A549 (cell line): ENCODE measurements at regions not wholly inside any gene's neighbourhood (a gene's known extent, or its start where the extent isn't known, plus 50 kb on each side); places are given as distances from the start of the nearest gene placed in this dataset.

ENCODE experiments used
- ATAC-seq, 2 experiments: fragments of 200-7000 bp in 1 of 2; fragments of >200 bp in 1 of 2; cut with Nextera tagmentation in 1 of 2; cut with Tn5 transposase in 1 of 2; 3 replicates each; pipeline versions ENCODE4 v1.8.0 to v1.9.1; 2018 to 2020; ENCODE audit warnings: mild to moderate bottlenecking in 1 of 2, moderate library complexity in 1 of 2
- CTCF ChIA-PET: fragments of 300-600 bp; sonication (Branson Sonifier 250); formaldehyde crosslinking; extraction: SDS; loops from one replicate; lab custom pipeline; 2021; ENCODE audit warnings: antibody characterized with exemption, inconsistent platforms; lab: Yijun Ruan, JAX
- POLR2A ChIA-PET: fragments of 350-600 bp; formaldehyde crosslinking; extraction: SDS; loops from one replicate; lab custom pipeline; 2021; ENCODE audit warnings: antibody characterized with exemption, inconsistent platforms; lab: Yijun Ruan, JAX
- DNase-seq, 2 experiments: peaks; one replicate each; pipeline versions ENCODE4 v3.0.0 to v3.0.0-alpha.2; 2011 to 2016; ENCODE audit warnings: low read depth in 1 of 2, low spot score in 1 of 2
- FAIRE-seq: peaks from 2 replicates; lab custom pipeline; 2011; peaks lifted over from hg19 to GRCh38; lab: Jason Lieb, UNC
- H3K27ac ChIP-seq, 2 experiments: fragments of >200 bp; sonication (Bioruptor Twin); formaldehyde crosslinking; 3 replicates each; pipeline ENCODE4 v1.5.1; 2016 to 2017
- H3K4me1 ChIP-seq: fragments of >200 bp; sonication (Bioruptor Twin); formaldehyde crosslinking; 3 replicates; pipeline ENCODE4 v1.6.1; 2016
- H3K4me2 ChIP-seq: fragments of >200 bp; sonication (Bioruptor Twin); formaldehyde crosslinking; 3 replicates; pipeline ENCODE4 v1.6.1; 2016
- H3K4me3 ChIP-seq: fragments of >200 bp; sonication (Bioruptor Twin); formaldehyde crosslinking; 3 replicates; pipeline ENCODE4 v1.5.1; 2016
- H3K9me3 ChIP-seq: fragments of >200 bp; sonication (Bioruptor Twin); formaldehyde crosslinking; 3 replicates; pipeline ENCODE4 v1.6.1; 2016
- BHLHE40 ChIP-seq: IDR thresholded peaks from 2 replicates; pipeline ENCODE4 v1.6.1; 2012; ENCODE audit warnings: low read depth, low read length, inconsistent platforms
- CBX2 ChIP-seq: fragments of 200-600 bp; sonication (generic); IDR thresholded peaks from 2 replicates; pipeline ENCODE4 v1.6.1; 2016; ENCODE audit warnings: low read depth, mild to moderate bottlenecking, borderline replicate concordance
- CHD2 ChIP-seq: fragments of 150-350 bp; IDR thresholded peaks from 2 replicates; pipeline ENCODE4 v1.6.1; 2014; ENCODE audit warnings: low read length; ENCODE audit not compliant: partially characterized antibody
- CHD4 ChIP-seq: fragments of 200-600 bp; sonication (generic); IDR thresholded peaks from 2 replicates; pipeline ENCODE4 v1.6.1; 2016; ENCODE audit warnings: antibody characterized with exemption, mild to moderate bottlenecking, borderline replicate concordance
- EHF ChIP-seq: fragments of 250-450 bp; sonication (Bioruptor Pico); IDR thresholded peaks from 2 replicates; pipeline ENCODE4 v1.5.0; 2020; ENCODE audit warnings: mild to moderate bottlenecking
- EHMT2 ChIP-seq: fragments of 200-600 bp; sonication (generic); IDR thresholded peaks from 2 replicates; pipeline ENCODE4 v1.6.1; 2016; ENCODE audit warnings: antibody characterized with exemption, low read depth, mild to moderate bottlenecking, moderate library complexity
- FOSL2 ChIP-seq, 2 experiments: fragments of 450-650 bp in 1 of 2; fragments of >200 bp in 1 of 2; sonication (Bioruptor Twin) in 1 of 2; formaldehyde crosslinking; IDR thresholded peaks; 2 replicates each; pipeline versions ENCODE4 v1.5.0 to v1.6.1; 2016 to 2020; ENCODE audit warnings: mild to moderate bottlenecking in 1 of 2, moderate library complexity in 1 of 2
- HEYL ChIP-seq: fragments of 250-450 bp; sonication (Bioruptor Pico); IDR thresholded peaks from 2 replicates; pipeline ENCODE4 v1.8.0; 2021; ENCODE audit warnings: mild to moderate bottlenecking, moderate library complexity
- HOXA7 ChIP-seq: fragments of 250-450 bp; sonication (Bioruptor Pico); IDR thresholded peaks from 2 replicates; pipeline ENCODE4 v1.5.0; 2020; ENCODE audit warnings: mild to moderate bottlenecking, moderate library complexity
- HOXB13 ChIP-seq: fragments of 250-450 bp; sonication (Bioruptor Pico); IDR thresholded peaks from 2 replicates; pipeline ENCODE4 v1.5.0; 2020; ENCODE audit warnings: low read depth, mild to moderate bottlenecking, moderate library complexity
- HOXB5 ChIP-seq: fragments of 250-450 bp; sonication (Bioruptor Pico); IDR thresholded peaks from 2 replicates; pipeline ENCODE4 v1.5.0; 2020; ENCODE audit warnings: mild to moderate bottlenecking, moderate library complexity
- JUNB ChIP-seq: fragments of >200 bp; sonication (Bioruptor Twin); formaldehyde crosslinking; IDR thresholded peaks from 2 replicates; pipeline ENCODE4 v1.6.1; 2016
- KDM1A ChIP-seq: fragments of 200-600 bp; sonication (generic); IDR thresholded peaks from 2 replicates; pipeline ENCODE4 v1.6.1; 2016; ENCODE audit warnings: low read depth, mild to moderate bottlenecking
- KDM5A ChIP-seq: fragments of 200-600 bp; sonication (generic); IDR thresholded peaks from 2 replicates; pipeline ENCODE4 v1.6.1; 2016; ENCODE audit warnings: antibody characterized with exemption, mild to moderate bottlenecking
- MAFK ChIP-seq: fragments of 450-650 bp; IDR thresholded peaks from 2 replicates; pipeline ENCODE4 v1.6.1; 2014; ENCODE audit not compliant: partially characterized antibody
- MYC ChIP-seq: IDR thresholded peaks from 2 replicates; pipeline ENCODE4 v1.6.1; 2012; ENCODE audit warnings: mild to moderate bottlenecking, inconsistent platforms, low read length, improper control_type of control experiment, borderline replicate concordance
- PHF8 ChIP-seq: fragments of 200-600 bp; sonication (generic); IDR thresholded peaks from 2 replicates; pipeline ENCODE4 v1.6.1; 2016; ENCODE audit warnings: low read depth, mild to moderate bottlenecking, antibody characterized with exemption, moderate library complexity, borderline replicate concordance
- POLR2AphosphoS2 ChIP-seq: conservative IDR thresholded peaks from 2 replicates; pipeline ENCODE4 v1.6.1; 2012; ENCODE audit warnings: low read length, improper control_type of control experiment, inconsistent platforms
- RAD21 ChIP-seq, 2 experiments: fragments of >200 bp in 1 of 2; sonication (Bioruptor Twin) in 1 of 2; formaldehyde crosslinking in 1 of 2; IDR thresholded peaks in 1 of 2; conservative IDR thresholded peaks in 1 of 2; 2 replicates in 1 of 2; 3 replicates in 1 of 2; pipeline ENCODE4 v1.6.1; 2012 to 2018; ENCODE audit warnings: inconsistent platforms in 1 of 2
- RNF2 ChIP-seq: fragments of 200-600 bp; sonication (generic); IDR thresholded peaks from 2 replicates; pipeline ENCODE4 v1.6.1; 2016; ENCODE audit warnings: low read depth, mild to moderate bottlenecking, antibody characterized with exemption, moderate library complexity, borderline replicate concordance
- SREBF2 ChIP-seq: fragments of 450-650 bp; IDR thresholded peaks from 2 replicates; pipeline ENCODE4 v1.6.1; 2014; ENCODE audit warnings: mild to moderate bottlenecking, moderate library complexity
- ZFP36 ChIP-seq: fragments of 450-650 bp; IDR thresholded peaks from 2 replicates; pipeline ENCODE4 v1.6.1; 2014; ENCODE audit warnings: borderline replicate concordance; ENCODE audit not compliant: partially characterized antibody
- ZNF302 ChIP-seq: fragments of 250-450 bp; sonication (Bioruptor Pico); IDR thresholded peaks from 2 replicates; pipeline ENCODE4 v1.9.0; 2021; ENCODE audit warnings: inconsistent platforms, mild to moderate bottlenecking, moderate library complexity
- ZSCAN20 ChIP-seq: fragments of 250-450 bp; sonication (Bioruptor Pico); IDR thresholded peaks from 2 replicates; pipeline ENCODE4 v1.8.0; 2022; ENCODE audit warnings: mild to moderate bottlenecking, moderate library complexity
- WGBS: methylation state at CpG from one replicate; pipeline ENCODE4 v1.1.6; 2017; ENCODE audit errors: missing lambda C conversion rate; 5-methylcytosine and 5-hydroxymethylcytosine counted together
- TF ChIP-seq, protein P1 (sequence below): IDR thresholded peaks from 2 replicates; pipeline ENCODE4 v1.6.1; 2012; ENCODE audit warnings: low read depth, borderline replicate concordance
- TF ChIP-seq, protein P2 (sequence below): fragments of 250-450 bp; sonication (Bioruptor Pico); IDR thresholded peaks from 2 replicates; pipeline ENCODE4 v1.5.0; 2020; ENCODE audit warnings: low read depth, mild to moderate bottlenecking, moderate library complexity
- TF ChIP-seq, protein P3 (sequence below): fragments of 150-350 bp; IDR thresholded peaks from 2 replicates; pipeline ENCODE4 v1.6.1; 2014; ENCODE audit warnings: low read depth, mild to moderate bottlenecking, low read length
- TF ChIP-seq, protein P4 (sequence below): fragments of >200 bp; sonication (Bioruptor Twin); formaldehyde crosslinking; IDR thresholded peaks from 2 replicates; pipeline ENCODE4 v1.6.1; 2016

DNA sequence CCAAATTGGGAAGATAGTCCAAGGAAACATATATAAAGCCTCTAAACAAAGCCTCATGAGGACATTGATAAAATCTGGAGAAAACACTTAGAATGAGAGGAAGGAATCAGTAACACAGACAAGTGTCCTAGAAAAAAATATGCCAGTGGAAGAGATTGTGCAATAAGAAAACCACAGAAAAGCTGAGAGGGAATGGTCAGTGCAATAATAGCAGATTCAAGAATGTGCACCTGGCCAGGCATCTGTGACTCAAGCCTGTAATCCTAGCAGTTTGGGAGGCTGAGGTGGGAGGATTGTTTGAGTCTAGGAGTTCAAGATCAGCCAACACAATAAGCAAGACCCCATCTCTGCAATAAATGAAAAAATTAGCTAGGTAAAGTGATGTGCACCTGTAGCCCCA is 691.2 kb upstream of the CDH6 start:
- ATAC-seq: no peak
- TF ChIP-seq RAD21 (conservative IDR thresholded peaks at IDR 0.05 in 1 of 2, IDR thresholded peaks at IDR 0.05 in 1 of 2): no peak
- TF ChIP-seq CHD2: no peak

DNA sequence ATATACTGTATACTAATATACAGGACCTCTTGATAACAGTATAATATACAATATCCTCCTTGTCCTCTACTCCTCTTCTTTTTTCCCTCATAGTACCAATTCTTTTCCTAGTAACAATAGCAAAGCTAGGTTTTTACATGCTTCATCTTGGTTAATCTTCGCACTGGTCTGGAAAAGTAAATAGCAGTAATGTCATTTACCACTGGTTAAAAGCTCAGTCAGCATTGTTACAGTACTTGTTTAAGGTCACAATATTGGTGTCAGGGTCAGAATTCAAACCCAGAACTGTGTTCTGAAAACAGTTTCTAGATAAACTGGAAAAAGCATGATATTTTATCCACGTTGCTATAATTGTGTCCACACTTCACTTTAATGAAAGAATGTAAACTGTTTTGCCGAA is 692.4 kb upstream of the CDH6 start:
- no peaks in the 10 kb centered on the region for H3K9me3 ChIP-seq
- no peak overlapping the region for H3K27ac ChIP-seq
- CTCF ChIA-PET: no interaction called here
- FAIRE-seq (no peak), ATAC-seq (no peak), DNase-seq (no peak)
- H3K4me1 ChIP-seq: no peaks in the 10 kb centered on the region
- H3K4me2 ChIP-seq: no peak overlapping the region
- H3K4me3 ChIP-seq: no peak overlapping the region
- POLR2A ChIA-PET: no interaction called here
- WGBS: 27% methylated on average over 3 of the region's 3 CpGs
- TF ChIP-seq FOSL2 (IDR thresholded peaks at IDR 0.05) (no peak), FOSL2 (CRISPR knock-in tag; IDR thresholded peaks at IDR 0.05) (no peak), HOXB13 (no peak), MAFK (peak; percentile 3)

More for the DNA sequence above, 691.2 kb upstream of the CDH6 start:
- FAIRE-seq (no peak), DNase-seq (no peak)
- CTCF ChIA-PET: no interaction called here
- H3K4me3 ChIP-seq: no peak overlapping the region
- H3K4me1 ChIP-seq: no peaks in the 10 kb centered on the region
- POLR2A ChIA-PET: no interaction called here
- H3K4me2 ChIP-seq: no peak overlapping the region
- no peaks in the 10 kb centered on the region for H3K9me3 ChIP-seq
- H3K27ac ChIP-seq: no peak overlapping the region

DNA sequence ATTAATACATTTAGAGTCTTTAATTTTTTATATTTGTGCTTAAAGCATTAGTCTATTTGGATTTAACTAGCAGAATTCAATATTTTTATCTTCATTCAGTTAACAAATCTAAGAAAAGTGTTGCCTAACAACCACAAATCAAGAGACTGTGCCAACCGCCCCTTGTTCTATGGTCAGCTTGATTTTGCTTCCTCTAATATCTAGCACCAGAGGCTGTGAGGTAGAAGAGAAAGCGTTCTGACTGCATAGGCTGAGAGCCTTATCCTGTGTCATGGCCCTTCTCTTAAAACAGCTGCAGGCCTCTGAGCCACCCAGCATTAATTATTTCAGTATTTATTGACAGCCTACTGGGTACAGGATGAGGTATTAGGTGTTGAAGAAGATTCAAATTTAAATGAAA is 693.0 kb upstream of the CDH6 start:
- no peak for ATAC-seq
- 60% methylated on average over 2 of the region's 2 CpGs for whole genome bisulfite sequencing
- Histone ChIP-seq H3K27ac (no peak overlapping the region), H3K4me3 (no peak overlapping the region), H3K4me1 (no peaks in the 10 kb centered on the region), H3K4me2 (no peak overlapping the region), H3K9me3 (no peaks in the 10 kb centered on the region)
- CTCF ChIA-PET: no interaction called here
- no peak for DNase-seq
- no peak for FAIRE-seq
- TF ChIP-seq HOXB13 (no peak), ZFP36 (no peak), CBX2 (no peak), BHLHE40 (no peak), POLR2AphosphoS2 (no peak)
- TF ChIP-seq, protein P1, sequence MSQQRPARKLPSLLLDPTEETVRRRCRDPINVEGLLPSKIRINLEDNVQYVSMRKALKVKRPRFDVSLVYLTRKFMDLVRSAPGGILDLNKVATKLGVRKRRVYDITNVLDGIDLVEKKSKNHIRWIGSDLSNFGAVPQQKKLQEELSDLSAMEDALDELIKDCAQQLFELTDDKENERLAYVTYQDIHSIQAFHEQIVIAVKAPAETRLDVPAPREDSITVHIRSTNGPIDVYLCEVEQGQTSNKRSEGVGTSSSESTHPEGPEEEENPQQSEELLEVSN: no peak
- POLR2A ChIA-PET: no interaction called here

DNA sequence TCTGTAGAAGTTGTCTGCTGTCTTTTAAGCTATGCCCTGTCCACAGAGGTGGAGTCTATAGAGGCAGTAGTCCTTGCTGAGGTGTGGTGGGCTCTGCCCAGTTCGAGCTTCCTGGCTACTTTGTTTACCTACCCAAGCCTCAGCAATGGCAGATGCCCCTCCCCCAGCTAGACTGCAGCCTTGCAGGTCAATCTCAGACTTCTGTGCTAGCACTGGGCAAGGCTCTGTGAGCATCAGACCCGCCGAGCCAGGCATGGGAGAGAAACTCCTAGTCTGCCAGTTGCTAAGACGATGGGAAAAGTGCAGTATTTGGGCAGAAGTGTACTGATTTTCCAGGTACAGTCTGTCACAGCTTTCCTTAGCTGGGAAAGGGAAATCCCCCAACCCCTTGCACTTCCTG is 694.1 kb upstream of the CDH6 start:
- no peak for DNase-seq
- no peak for FAIRE-seq

DNA sequence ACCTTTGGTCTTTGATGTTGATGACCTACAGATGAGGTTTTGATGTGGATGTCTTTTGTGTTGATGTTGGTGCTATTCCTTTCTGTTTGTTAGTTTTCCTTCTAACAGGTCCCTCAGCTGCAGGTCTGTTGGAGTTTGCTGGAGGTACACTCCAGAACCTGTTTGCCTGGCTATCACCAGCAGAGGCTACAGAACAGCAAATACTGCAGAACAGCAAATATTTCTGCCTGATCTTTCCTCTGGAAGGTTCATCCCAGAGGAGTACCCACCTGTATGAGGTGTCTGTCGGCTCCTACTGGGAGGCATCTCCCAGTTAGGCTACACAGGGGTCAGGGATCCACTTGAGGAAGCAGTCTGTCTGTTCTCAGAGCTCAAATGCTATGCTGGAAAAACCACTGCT is 694.5 kb upstream of the CDH6 start:
- ATAC-seq (no peak), DNase-seq (no peak), FAIRE-seq (no peak)
- Histone ChIP-seq H3K9me3 (no peaks in the 10 kb centered on the region), H3K4me1 (no peaks in the 10 kb centered on the region), H3K4me2 (no peak overlapping the region), H3K4me3 (no peak overlapping the region), H3K27ac (no peak overlapping the region)
- WGBS: no CpG with 5 or more reads among the region's 1 CpG
- POLR2A ChIA-PET: no interaction called here
- CTCF ChIA-PET: interaction anchor here (0.6 kb wide), 1 partner anchor 1065 kb away, joined by 3 read pairs; no protein-coding TSS in a partner anchor
- TF ChIP-seq ZNF302 (no peak), EHMT2 (no peak), MYC (no peak), EHF (CRISPR knock-in tag) (no peak), SREBF2 (no peak), ZSCAN20 (CRISPR knock-in tag) (no peak), KDM1A (no peak), HOXB13 (no peak)
- TF ChIP-seq, protein P1: no peak
- TF ChIP-seq, protein P2, sequence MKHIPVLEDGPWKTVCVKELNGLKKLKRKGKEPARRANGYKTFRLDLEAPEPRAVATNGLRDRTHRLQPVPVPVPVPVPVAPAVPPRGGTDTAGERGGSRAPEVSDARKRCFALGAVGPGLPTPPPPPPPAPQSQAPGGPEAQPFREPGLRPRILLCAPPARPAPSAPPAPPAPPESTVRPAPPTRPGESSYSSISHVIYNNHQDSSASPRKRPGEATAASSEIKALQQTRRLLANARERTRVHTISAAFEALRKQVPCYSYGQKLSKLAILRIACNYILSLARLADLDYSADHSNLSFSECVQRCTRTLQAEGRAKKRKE (CRISPR knock-in tag): no peak
- TF ChIP-seq, protein P3, sequence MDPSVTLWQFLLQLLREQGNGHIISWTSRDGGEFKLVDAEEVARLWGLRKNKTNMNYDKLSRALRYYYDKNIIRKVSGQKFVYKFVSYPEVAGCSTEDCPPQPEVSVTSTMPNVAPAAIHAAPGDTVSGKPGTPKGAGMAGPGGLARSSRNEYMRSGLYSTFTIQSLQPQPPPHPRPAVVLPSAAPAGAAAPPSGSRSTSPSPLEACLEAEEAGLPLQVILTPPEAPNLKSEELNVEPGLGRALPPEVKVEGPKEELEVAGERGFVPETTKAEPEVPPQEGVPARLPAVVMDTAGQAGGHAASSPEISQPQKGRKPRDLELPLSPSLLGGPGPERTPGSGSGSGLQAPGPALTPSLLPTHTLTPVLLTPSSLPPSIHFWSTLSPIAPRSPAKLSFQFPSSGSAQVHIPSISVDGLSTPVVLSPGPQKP: no peak

More for the DNA sequence above, 694.1 kb upstream of the CDH6 start:
- 0% methylated on average over 3 of the region's 4 CpGs for whole genome bisulfite sequencing
- TF ChIP-seq, protein P4, sequence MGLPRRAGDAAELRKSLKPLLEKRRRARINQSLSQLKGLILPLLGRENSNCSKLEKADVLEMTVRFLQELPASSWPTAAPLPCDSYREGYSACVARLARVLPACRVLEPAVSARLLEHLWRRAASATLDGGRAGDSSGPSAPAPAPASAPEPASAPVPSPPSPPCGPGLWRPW: no peak
- TF ChIP-seq PHF8: no peak
- TF ChIP-seq RAD21 (conservative IDR thresholded peaks at IDR 0.05 in 1 of 2, IDR thresholded peaks at IDR 0.05 in 1 of 2): no peak
- TF ChIP-seq ZSCAN20 (CRISPR knock-in tag): no peak
- no peak for TF ChIP-seq RNF2
- TF ChIP-seq JUNB: no peak
- TF ChIP-seq CHD4: no peak
- no peak for TF ChIP-seq HOXA7
- no peak for TF ChIP-seq KDM5A
- TF ChIP-seq HEYL (CRISPR knock-in tag): no peak
- TF ChIP-seq HOXB5 (CRISPR knock-in tag): no peak
- H3K4me3 ChIP-seq: no peak overlapping the region
- POLR2A ChIA-PET: no interaction called here
- no peaks in the 10 kb centered on the region for H3K4me1 ChIP-seq
- H3K27ac ChIP-seq: no peak overlapping the region
- ATAC-seq: no peak
- CTCF ChIA-PET: no interaction called here
- no peaks in the 10 kb centered on the region for H3K9me3 ChIP-seq
- H3K4me2 ChIP-seq: no peak overlapping the region
